Body of pancreas (tissue), 4 donors: ENCODE measurements at regions not wholly inside any gene's neighbourhood (a gene's known extent, or its start where the extent isn't known, plus 50 kb on each side); places are given as distances from the start of the nearest gene placed in this dataset.

Experiments used
- ATAC-seq: fragments of 150-250 bp; one replicate; pipeline ENCODE4 v1.9.1; 2016
- DNase-seq, 4 donors: peaks; one replicate each; pipeline ENCODE4 v3.0.0-alpha.2; 2019
- H3K27ac ChIP-seq, 4 donors: fragments of 200-600 bp; sonication (generic); 1 replicate in 3 of 4; 2 replicates in 1 of 4; pipeline versions ENCODE4 v1.5.1 to v1.6.1; 2016 to 2019; ENCODE audit warnings: mild to moderate bottlenecking in 1 of 4, mixed read lengths in 1 of 4, moderate library complexity in 1 of 4
- H3K27me3 ChIP-seq, 2 donors: fragments of 200-600 bp; sonication (generic); one replicate each; pipeline ENCODE4 v1.6.0; 2016; ENCODE audit warnings: mild to moderate bottlenecking in 1 of 2
- H3K36me3 ChIP-seq, 2 donors: fragments of 200-600 bp; sonication (generic); replicated peaks in 1 of 2; 2 replicates each; pipeline ENCODE4 v1.5.1; 2016; ENCODE audit warnings: low read depth in 2 of 2; ENCODE audit not compliant: insufficient read depth in 1 of 2
- H3K4me1 ChIP-seq: fragments of 200-600 bp; sonication (generic); one replicate; pipeline ENCODE4 v1.6.0; 2016
- H3K4me3 ChIP-seq, 2 donors: fragments of 200-600 bp; sonication (generic); 1 replicate in 1 of 2; 2 replicates in 1 of 2; pipeline ENCODE4 v1.5.1; 2016 to 2019
- H3K9me3 ChIP-seq, 3 donors: fragments of 200-600 bp; sonication (generic); 1 replicate in 2 of 3; 2 replicates in 1 of 3; pipeline ENCODE4 v1.5.1; 2016
- CTCF ChIP-seq, 7 experiments: fragments of 450-650 bp in 4 of 7; fragments of 200-600 bp in 3 of 7; sonication (generic) in 3 of 7; IDR thresholded peaks; one replicate each; pipeline ENCODE4 v1.5.1; 2016 to 2019; ENCODE audit warnings: antibody characterized with exemption in 7 of 7
- POLR2A ChIP-seq, 3 donors: fragments of 450-650 bp; IDR thresholded peaks; one replicate each; pipeline ENCODE4 v1.6.1; 2016; ENCODE audit warnings: antibody characterized with exemption in 3 of 3, mild to moderate bottlenecking in 2 of 3
- WGBS, 2 donors: methylation state at CpG; one replicate each; pipeline ENCODE4 v1.1.5; 2017; 5-methylcytosine and 5-hydroxymethylcytosine counted together
- intact Hi-C: fragments of 100-400 bp; cut with DNase I; formaldehyde crosslinking; loops from one replicate; pipeline ENCODE4 v1.15.1; 2023

GRCh38 chr9:110058304-110058953, 149.5 kb downstream of the C9orf152 start:
- TF ChIP-seq CTCF (IDR thresholded peaks at IDR 0.05) (peak; percentile 30 to 68 (median 50)), POLR2A (IDR thresholded peaks at IDR 0.05) (no peak)
- Histone ChIP-seq H3K27me3 (no peaks in the 10 kb centered on the region), H3K4me3 (no peak overlapping the region), H3K36me3 (no peaks in the 10 kb centered on the region), H3K4me1 (peaks cover 3% of the 10 kb centered on the region), H3K9me3 (no peaks in the 10 kb centered on the region), H3K27ac (no peak overlapping the region)
- DNase-seq (peak; percentile 25 to 61 (median 45)), ATAC-seq (peak; percentile 55)
- intact Hi-C loops: loop anchor here (5.0 kb wide), 1 partner anchor 151 kb away; no protein-coding TSS in a partner anchor
- WGBS, 2 donors: 14 to 19% methylated on average over 5 of the region's 5 CpGs

- Histone ChIP-seq H3K4me1 (peaks cover 3% of the 10 kb centered on the region), H3K9me3 (no peaks in the 10 kb centered on the region), H3K27ac (no peak overlapping the region), H3K4me3 (no peak overlapping the region), H3K27me3 (no peaks in the 10 kb centered on the region), H3K36me3 (no peaks in the 10 kb centered on the region)
- intact Hi-C loops: loop anchor here (5.0 kb wide), 1 partner anchor 152 kb away; no protein-coding TSS in a partner anchor
- WGBS, 2 donors: 63 to 78% methylated on average over 1 of the region's 1 CpG
- DNase-seq: no peak
- no peak for ATAC-seq
- TF ChIP-seq POLR2A (IDR thresholded peaks at IDR 0.05): no peak
- TF ChIP-seq CTCF (IDR thresholded peaks at IDR 0.05): no peak
Measured at GRCh38 chr9:110059461-110059860, 148.5 kb downstream of the C9orf152 start.

- Histone ChIP-seq H3K9me3 (no peaks in the 10 kb centered on the region), H3K27me3 (no peaks in the 10 kb centered on the region), H3K36me3 (no peaks in the 10 kb centered on the region), H3K4me3 (no peak overlapping the region), H3K4me1 (no peaks in the 10 kb centered on the region), H3K27ac (no peak overlapping the region)
- intact Hi-C loops: no loop called here
- DNase-seq (no peak), ATAC-seq (no peak)
- TF ChIP-seq CTCF (IDR thresholded peaks at IDR 0.05) (no peak), POLR2A (IDR thresholded peaks at IDR 0.05) (no peak)
- 57 to 76% methylated on average over 5 of the region's 5 CpGs for WGBS, 2 donors
Measured at GRCh38 chr9:110064803-110065202, 143.2 kb downstream of the C9orf152 start.

- intact Hi-C loops: no loop called here
- TF ChIP-seq POLR2A (IDR thresholded peaks at IDR 0.05) (no peak), CTCF (IDR thresholded peaks at IDR 0.05) (no peak)
- no peaks in the 10 kb centered on the region for H3K9me3 ChIP-seq
- H3K27me3 ChIP-seq: no peaks in the 10 kb centered on the region
- H3K27ac ChIP-seq: no peak overlapping the region
- H3K4me3 ChIP-seq: no peak overlapping the region
- H3K36me3 ChIP-seq: no peaks in the 10 kb centered on the region
- 72 to 77% methylated on average over 2 of the region's 2 CpGs for WGBS, 2 donors
- ATAC-seq: no peak
- peak in 1 of 4 donors; percentile 45 for DNase-seq
- no peaks in the 10 kb centered on the region for H3K4me1 ChIP-seq
Measured at GRCh38 chr9:110065532-110065931, 142.4 kb downstream of the C9orf152 start.
